OCI-LY3 (cell line): ENCODE measurements at regions not wholly inside any gene's neighbourhood (a gene's known extent, or its start where the extent isn't known, plus 50 kb on each side); places are given as distances from the start of the nearest gene placed in this dataset.
"Not testable (repeated sequence)": the region's sequence is repeated elsewhere in the genome, so short reads cannot be mapped to it uniquely, and the experiment has no call there.

ENCODE experiments used
- H2AFZ ChIP-seq: fragments of 200-600, 300-600 bp; shearing (Covaris generic); 2 replicates; pipeline ENCODE4 v1.6.0; 2014; ENCODE audit warnings: antibody characterized with exemption, low read depth, low read length
- H3K27ac ChIP-seq: fragments of 200-600, 300-600 bp; sonication (generic); 2 replicates; pipeline ENCODE4 v1.5.1; 2014; ENCODE audit warnings: mild to moderate bottlenecking, low read length, moderate library complexity, mixed read lengths
- H3K27me3 ChIP-seq: fragments of 200-600, 300-600 bp; sonication (generic); 2 replicates; pipeline ENCODE4 v1.6.1; 2014; ENCODE audit warnings: low read depth, low read length, mixed read lengths
- H3K36me3 ChIP-seq: fragments of 200-600, 300-600 bp; sonication (generic); replicated peaks from 2 replicates; pipeline ENCODE3; 2014; ENCODE audit warnings: low read depth, low read length, mixed read lengths
- H3K4me1 ChIP-seq: fragments of 300-600, 200-600 bp; sonication (generic); 2 replicates; pipeline ENCODE4 v1.6.1; 2014; ENCODE audit warnings: low read length, mixed read lengths
- H3K4me2 ChIP-seq: fragments of 200-600, 300-600 bp; sonication (generic); 2 replicates; pipeline ENCODE4 v1.6.1; 2014; ENCODE audit warnings: low read length, mixed read lengths
- H3K4me3 ChIP-seq: fragments of 300-600, 200-600 bp; sonication (generic); 2 replicates; pipeline ENCODE4 v1.5.1; 2014; ENCODE audit warnings: antibody characterized with exemption, mild to moderate bottlenecking, low read length, moderate library complexity
- H3K79me2 ChIP-seq: fragments of 300-600, 200-600 bp; shearing (Covaris generic); 2 replicates; pipeline ENCODE4 v1.6.1; 2014; ENCODE audit warnings: mild to moderate bottlenecking, low read length, mixed read lengths
- H3K9ac ChIP-seq: fragments of 300-600, 200-600 bp; shearing (Covaris generic); 2 replicates; pipeline ENCODE4 v1.6.0; 2014; ENCODE audit warnings: mild to moderate bottlenecking, low read length, moderate library complexity
- H3K9me3 ChIP-seq: fragments of 200-600, 300-600 bp; shearing (Covaris generic); 2 replicates; pipeline ENCODE4 v1.6.1; 2014; ENCODE audit warnings: low read length, mixed read lengths; ENCODE audit not compliant: insufficient read depth
- H4K20me1 ChIP-seq: fragments of 200-600, 300-600 bp; sonication (generic); 2 replicates; pipeline ENCODE4 v1.6.1; 2016; ENCODE audit warnings: low read length, mixed read lengths; ENCODE audit not compliant: insufficient read depth
- EZH2phosphoT487 ChIP-seq: fragments of 200-600 bp; shearing (Covaris generic); IDR thresholded peaks from 2 replicates; pipeline ENCODE4 v1.6.1; 2018; ENCODE audit warnings: antibody characterized with exemption, mixed run types, low read depth
- TF ChIP-seq, protein P1 (sequence below): fragments of 200-600, 300-600 bp; sonication (generic); IDR thresholded peaks from 2 replicates; pipeline ENCODE4 v1.5.1; 2014; ENCODE audit warnings: antibody characterized with exemption, low read length, low read depth

DNA sequence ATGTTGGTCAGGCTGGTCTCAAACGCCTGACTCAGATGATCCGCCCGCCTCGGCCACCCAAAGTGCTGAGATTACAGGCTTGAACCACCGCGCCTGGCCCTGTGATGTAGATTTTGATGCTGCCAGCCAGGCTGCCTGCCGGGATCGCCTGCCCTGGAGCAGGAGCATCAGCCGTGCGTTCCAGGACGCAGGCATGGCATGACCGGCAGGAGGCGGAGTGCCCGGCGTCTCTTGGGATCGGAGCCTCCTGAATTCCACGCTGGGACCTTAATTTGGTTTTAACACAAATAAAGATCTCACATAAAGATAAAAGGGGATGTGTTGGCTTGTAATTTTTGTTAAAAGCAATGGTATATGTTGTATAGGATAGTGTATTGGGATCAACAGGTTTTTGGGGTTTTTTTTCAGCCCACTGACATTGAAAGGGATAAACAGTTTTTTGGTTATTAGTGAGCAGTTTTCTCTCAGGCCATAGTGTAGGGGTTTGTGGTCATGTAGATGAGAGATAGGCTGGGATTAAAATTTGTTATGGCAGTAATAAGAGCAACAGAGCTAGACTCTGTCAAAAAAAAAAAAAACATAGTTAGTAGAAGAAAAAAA, 1406.4 kb downstream of the UQCRFS1 start:
- H3K9me3 ChIP-seq, result no peaks in the 10 kb centered on the region
- no peak overlapping the region for H3K9ac ChIP-seq
- peaks cover 14% of the 10 kb centered on the region; the same call in 1 of the 2 replicates for H3K79me2 ChIP-seq
- no peak overlapping the region for H3K27ac ChIP-seq
- no peak for TF ChIP-seq EZH2phosphoT487
- TF ChIP-seq, protein P1, sequence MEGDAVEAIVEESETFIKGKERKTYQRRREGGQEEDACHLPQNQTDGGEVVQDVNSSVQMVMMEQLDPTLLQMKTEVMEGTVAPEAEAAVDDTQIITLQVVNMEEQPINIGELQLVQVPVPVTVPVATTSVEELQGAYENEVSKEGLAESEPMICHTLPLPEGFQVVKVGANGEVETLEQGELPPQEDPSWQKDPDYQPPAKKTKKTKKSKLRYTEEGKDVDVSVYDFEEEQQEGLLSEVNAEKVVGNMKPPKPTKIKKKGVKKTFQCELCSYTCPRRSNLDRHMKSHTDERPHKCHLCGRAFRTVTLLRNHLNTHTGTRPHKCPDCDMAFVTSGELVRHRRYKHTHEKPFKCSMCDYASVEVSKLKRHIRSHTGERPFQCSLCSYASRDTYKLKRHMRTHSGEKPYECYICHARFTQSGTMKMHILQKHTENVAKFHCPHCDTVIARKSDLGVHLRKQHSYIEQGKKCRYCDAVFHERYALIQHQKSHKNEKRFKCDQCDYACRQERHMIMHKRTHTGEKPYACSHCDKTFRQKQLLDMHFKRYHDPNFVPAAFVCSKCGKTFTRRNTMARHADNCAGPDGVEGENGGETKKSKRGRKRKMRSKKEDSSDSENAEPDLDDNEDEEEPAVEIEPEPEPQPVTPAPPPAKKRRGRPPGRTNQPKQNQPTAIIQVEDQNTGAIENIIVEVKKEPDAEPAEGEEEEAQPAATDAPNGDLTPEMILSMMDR, result no peak
- H3K27me3 ChIP-seq, result no peaks in the 10 kb centered on the region
- no peak overlapping the region for H3K4me2 ChIP-seq
- peaks cover 13% of the 10 kb centered on the region for H3K36me3 ChIP-seq
- H3K4me1 ChIP-seq, result no peaks in the 10 kb centered on the region
- no peaks in the 10 kb centered on the region for H4K20me1 ChIP-seq
- no peak overlapping the region for H2AFZ ChIP-seq
- no peak overlapping the region for H3K4me3 ChIP-seq

DNA sequence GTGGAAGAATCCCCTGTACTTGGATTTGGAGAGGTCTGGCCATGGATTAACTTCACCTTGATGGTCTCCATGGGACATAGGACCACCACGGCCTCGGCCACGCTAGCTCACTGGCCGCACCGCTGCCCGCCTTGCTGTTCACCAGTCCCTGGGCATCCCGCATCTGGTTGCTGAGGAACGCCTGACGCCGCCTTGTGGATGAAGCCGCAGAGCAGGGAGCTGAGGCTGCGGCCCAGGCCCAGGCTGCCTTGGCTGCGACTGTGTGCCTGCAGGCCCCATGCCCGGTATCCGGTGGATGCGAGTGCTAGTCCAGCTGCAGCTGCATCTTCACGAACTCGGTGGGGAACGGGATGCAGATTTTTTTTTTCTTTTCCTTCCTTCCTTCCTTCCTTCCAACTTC, 1407.1 kb downstream of the UQCRFS1 start:
- Histone ChIP-seq H3K4me2 (no peak overlapping the region), H3K27me3 (no peaks in the 10 kb centered on the region), H3K79me2 (peaks cover 18% of the 10 kb centered on the region), H3K9ac (no peak overlapping the region), H3K4me1 (no peaks in the 10 kb centered on the region), H3K27ac (no peak overlapping the region), H3K36me3 (peaks cover 13% of the 10 kb centered on the region), H3K9me3 (no peaks in the 10 kb centered on the region), H3K4me3 (no peak overlapping the region), H2AFZ (no peak overlapping the region), H4K20me1 (no peaks in the 10 kb centered on the region)
- TF ChIP-seq, protein P1, result no peak
- TF ChIP-seq EZH2phosphoT487, result no peak

DNA sequence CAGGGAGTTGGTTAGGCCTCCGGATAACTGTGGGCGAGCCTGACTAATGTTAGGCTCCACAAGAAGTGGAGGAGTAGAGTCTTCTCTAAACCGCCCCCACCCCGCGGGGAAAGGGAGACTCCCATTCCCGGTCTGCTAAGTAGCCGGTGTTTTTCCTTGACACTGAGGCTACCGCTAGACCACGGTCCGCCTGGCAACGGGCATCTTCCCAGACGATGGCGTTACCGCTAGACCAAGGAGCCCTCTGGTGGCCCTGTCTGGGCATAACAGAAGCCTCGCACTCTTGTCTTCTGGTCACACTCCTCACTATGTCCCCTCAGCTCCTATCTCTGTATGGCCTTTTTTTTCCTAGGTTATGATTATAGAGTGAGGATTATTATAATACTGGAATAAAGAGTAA, 1410.7 kb downstream of the UQCRFS1 start:
- not testable (repeated sequence) for H3K9me3 ChIP-seq, H3K4me2 ChIP-seq, H2AFZ ChIP-seq, H3K4me3 ChIP-seq, H3K4me1 ChIP-seq, H3K9ac ChIP-seq, H3K27me3 ChIP-seq, H4K20me1 ChIP-seq, H3K27ac ChIP-seq
- TF ChIP-seq, protein P1, result peak; percentile 42
- Histone ChIP-seq H3K79me2 (peaks cover 35% of the 10 kb centered on the region), H3K36me3 (peaks cover 18% of the 10 kb centered on the region)

DNA sequence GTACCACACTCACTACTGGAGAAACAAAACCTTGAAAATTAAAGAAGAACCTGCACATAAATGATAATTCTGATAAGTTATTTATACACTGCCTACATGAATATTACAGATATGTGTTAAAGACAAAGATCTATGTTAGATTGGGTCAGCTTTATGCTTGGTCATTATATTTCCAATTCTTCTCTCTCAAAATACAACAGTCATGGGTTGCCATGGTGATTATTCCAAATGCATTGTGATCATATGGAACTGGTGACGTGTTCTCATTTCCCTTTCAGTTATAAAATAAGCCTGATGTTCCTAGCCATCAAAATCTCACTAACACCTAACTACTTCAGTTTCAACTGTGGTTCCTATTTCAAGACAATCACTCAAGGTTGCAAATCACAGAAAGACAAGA, 1416.4 kb downstream of the UQCRFS1 start:
- Histone ChIP-seq H3K27me3 (no peaks in the 10 kb centered on the region), H3K9me3 (no peaks in the 10 kb centered on the region), H3K79me2 (peaks cover 74% of the 10 kb centered on the region), H3K9ac (no peak overlapping the region), H3K4me3 (no peak overlapping the region), H3K4me2 (no peak overlapping the region), H3K4me1 (peaks cover 11% of the 10 kb centered on the region), H2AFZ (no peak overlapping the region), H4K20me1 (peaks cover 20% of the 10 kb centered on the region), H3K27ac (no peak overlapping the region), H3K36me3 (peaks cover 5% of the 10 kb centered on the region)
- no peak for TF ChIP-seq EZH2phosphoT487
- TF ChIP-seq, protein P1, result no peak
